Heart left ventricle (tissue), 13 donors: ENCODE measurements at regions not wholly inside any gene's neighbourhood (a gene's known extent, or its start where the extent isn't known, plus 50 kb on each side); places are given as distances from the start of the nearest gene placed in this dataset.

ENCODE experiments used
- POLR2A ChIP-seq, 2 donors: fragments of 450-650 bp; IDR thresholded peaks; one replicate each; pipeline ENCODE4 v1.6.1; 2017; ENCODE audit warnings: antibody characterized with exemption in 2 of 2, mild to moderate bottlenecking in 2 of 2, moderate library complexity in 2 of 2
- TF ChIP-seq, protein P1 (sequence below), 12 donors: fragments of 200-600 bp; sonication (generic) in 4 of 12; IDR thresholded peaks; one replicate each; pipeline versions ENCODE4 v1.5.0 to v1.8.0; 2018 to 2022; ENCODE audit warnings: antibody characterized with exemption in 12 of 12, mild to moderate bottlenecking in 5 of 12
- donor health status: ischemic (EF 13 %, LVEDD 7.1; RV severe dilation, severe dysfunction).
- donor health status: DM: no; HTN: yes; CAD: no.
- donor health status: DM: no; HTN: no; CAD: no.
- donor health status: ischemic (EF 25% LVEDD 6.9; RV normal size, moderate dysfunction).
- donor health status: ischemic (EF 25% LVEDD 5.7; RV mildly dilated, moderate dysfunction).
- donor health status: ischemic (EF 35%, LVEDD 5.7; RV mildly dilated, moderate dysfunction).
- donor health status: nonischemic (EF 11% LVEDD 7.7; RV severe dilation, severe dysfunction).
- donor health status: DM: yes; HTN: yes; CAD: no.
- donor health status: PGD.
- donor health status: ischemic (EF 29% LVEDD 5.4; RV normal size, mild dysfunction).
- donor health status: nonischemic (EF 23%, LVEDD 6.1; RV moderate dilation, normal function).

DNA sequence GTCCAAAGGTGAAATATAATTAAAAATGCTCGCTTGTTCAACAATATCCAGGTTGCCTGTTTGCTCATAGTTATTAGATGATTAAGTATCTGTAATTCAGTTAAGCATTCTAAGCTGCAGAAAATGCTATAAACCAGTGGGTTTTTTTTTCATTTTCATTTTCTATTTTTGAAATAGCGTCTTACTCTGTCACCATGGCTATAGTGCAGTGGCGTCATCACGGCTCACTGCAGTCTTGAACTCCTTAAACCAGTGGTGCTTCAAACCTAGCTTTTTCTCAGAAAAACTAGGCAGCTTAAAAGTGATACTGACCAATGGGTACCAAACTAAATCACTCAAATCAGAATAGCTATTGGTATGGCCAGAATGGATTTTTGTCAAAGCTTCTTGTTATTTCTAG lies 925.2 kb downstream of the TSN start:
- TF ChIP-seq, protein P1, sequence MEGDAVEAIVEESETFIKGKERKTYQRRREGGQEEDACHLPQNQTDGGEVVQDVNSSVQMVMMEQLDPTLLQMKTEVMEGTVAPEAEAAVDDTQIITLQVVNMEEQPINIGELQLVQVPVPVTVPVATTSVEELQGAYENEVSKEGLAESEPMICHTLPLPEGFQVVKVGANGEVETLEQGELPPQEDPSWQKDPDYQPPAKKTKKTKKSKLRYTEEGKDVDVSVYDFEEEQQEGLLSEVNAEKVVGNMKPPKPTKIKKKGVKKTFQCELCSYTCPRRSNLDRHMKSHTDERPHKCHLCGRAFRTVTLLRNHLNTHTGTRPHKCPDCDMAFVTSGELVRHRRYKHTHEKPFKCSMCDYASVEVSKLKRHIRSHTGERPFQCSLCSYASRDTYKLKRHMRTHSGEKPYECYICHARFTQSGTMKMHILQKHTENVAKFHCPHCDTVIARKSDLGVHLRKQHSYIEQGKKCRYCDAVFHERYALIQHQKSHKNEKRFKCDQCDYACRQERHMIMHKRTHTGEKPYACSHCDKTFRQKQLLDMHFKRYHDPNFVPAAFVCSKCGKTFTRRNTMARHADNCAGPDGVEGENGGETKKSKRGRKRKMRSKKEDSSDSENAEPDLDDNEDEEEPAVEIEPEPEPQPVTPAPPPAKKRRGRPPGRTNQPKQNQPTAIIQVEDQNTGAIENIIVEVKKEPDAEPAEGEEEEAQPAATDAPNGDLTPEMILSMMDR (IDR thresholded peaks at IDR 0.05): no peak
- no peak for TF ChIP-seq POLR2A (IDR thresholded peaks at IDR 0.05)
